Activated naive CD4-positive, alpha-beta T cell treated with anti-CD3 and anti-CD28 coated beads, Interleukin-2, amount 50 U/mL, for 24 hours (primary cell): ENCODE measurements at regions not wholly inside any gene's neighbourhood (a gene's known extent, or its start where the extent isn't known, plus 50 kb on each side); places are given as distances from the start of the nearest gene placed in this dataset.
"Not testable (repeated sequence)": the region's sequence is repeated elsewhere in the genome, so short reads cannot be mapped to it uniquely, and the experiment has no call there.

Experiments
- H3K27ac Mint-ChIP-seq: one replicate; pipeline ENCODE4 v1.8.0; 2021; ENCODE audit warnings: mild to moderate bottlenecking, mixed read lengths
- H3K27me3 Mint-ChIP-seq: one replicate; pipeline ENCODE4 v1.8.0; 2021; ENCODE audit warnings: mixed read lengths
- H3K36me3 Mint-ChIP-seq: one replicate; pipeline ENCODE4 v1.8.0; 2021; ENCODE audit warnings: mixed read lengths
- H3K4me1 Mint-ChIP-seq: one replicate; pipeline ENCODE4 v1.8.0; 2021; ENCODE audit warnings: mixed read lengths
- H3K4me3 Mint-ChIP-seq: one replicate; pipeline ENCODE4 v1.8.0; 2021; ENCODE audit warnings: mild to moderate bottlenecking, mixed read lengths
- H3K9me3 Mint-ChIP-seq: one replicate; pipeline ENCODE4 v1.8.0; 2021; ENCODE audit warnings: mixed read lengths

DNA sequence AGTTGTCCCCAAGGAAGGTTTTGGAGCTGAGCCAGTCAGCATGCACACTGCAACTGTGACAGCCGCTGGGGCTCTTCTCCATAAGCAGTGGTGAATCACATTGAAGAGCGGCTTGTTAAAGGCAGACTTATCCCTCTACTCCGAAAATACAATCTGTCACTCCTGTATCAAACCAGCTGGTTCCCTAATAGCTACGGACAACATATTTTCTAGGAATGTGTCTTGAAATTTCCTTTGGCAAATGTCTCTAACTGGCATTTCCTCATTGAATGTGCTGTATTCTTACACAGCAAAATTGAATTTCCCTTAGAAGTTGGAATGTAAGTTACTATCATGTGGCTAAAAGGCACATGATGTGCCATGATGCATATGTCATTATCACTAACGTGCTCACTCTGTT is 104.0 kb upstream of the GPR12 start:
- Mint-ChIP-seq H3K27ac (no peak overlapping the region), H3K4me1 (no peaks in the 10 kb centered on the region)

DNA sequence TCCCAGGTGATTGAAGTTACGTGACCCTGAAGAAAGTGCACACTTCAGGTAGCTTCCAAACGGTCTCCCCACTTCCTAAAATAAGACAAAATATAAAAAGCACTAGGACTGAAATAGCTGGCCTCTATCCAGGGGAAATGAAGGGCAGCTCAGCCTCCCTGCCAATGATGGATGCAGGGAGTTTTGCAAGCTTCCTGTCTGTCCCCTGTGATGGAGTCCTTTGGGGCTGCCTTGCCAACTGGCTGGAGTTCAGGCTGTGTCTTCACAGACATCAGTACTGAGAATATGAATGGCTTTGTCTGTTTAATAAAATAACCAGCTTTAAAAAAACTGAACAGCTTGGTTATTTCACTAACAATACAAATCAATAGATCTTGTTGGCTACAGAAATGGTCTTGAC is 101.4 kb upstream of the GPR12 start:
- H3K27ac Mint-ChIP-seq, result no peak overlapping the region
- H3K9me3 Mint-ChIP-seq, result no peaks in the 10 kb centered on the region
- no peak overlapping the region for H3K4me3 Mint-ChIP-seq
- peaks cover 7% of the 10 kb centered on the region for H3K27me3 Mint-ChIP-seq
- no peaks in the 10 kb centered on the region for H3K36me3 Mint-ChIP-seq
- H3K4me1 Mint-ChIP-seq, result no peaks in the 10 kb centered on the region

More for the DNA sequence above, 104.0 kb upstream of the GPR12 start:
- Mint-ChIP-seq H3K36me3 (no peaks in the 10 kb centered on the region), H3K9me3 (no peaks in the 10 kb centered on the region), H3K4me3 (no peak overlapping the region), H3K27me3 (peaks cover 5% of the 10 kb centered on the region)

DNA sequence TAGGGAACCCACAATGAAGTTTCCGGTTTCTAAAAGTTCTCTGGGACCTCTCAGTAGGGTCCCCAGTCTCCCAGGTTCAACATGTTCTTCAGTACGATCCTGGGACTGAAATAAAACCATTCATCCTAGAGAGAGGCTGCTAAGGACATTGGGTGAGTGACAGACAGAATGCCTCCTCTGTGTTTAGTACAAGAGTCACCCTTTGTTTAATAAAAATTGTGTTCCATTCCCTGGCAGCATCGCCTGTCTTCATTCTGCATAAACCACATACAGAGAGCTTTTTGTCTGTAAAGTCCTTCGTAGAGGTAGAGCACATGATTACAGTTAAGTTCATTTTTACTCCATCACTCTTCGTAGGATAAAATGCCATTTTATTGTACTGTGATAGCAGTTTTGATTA is 95.3 kb upstream of the GPR12 start:
- Mint-ChIP-seq H3K27ac (no peak overlapping the region), H3K27me3 (peaks cover 21% of the 10 kb centered on the region), H3K36me3 (no peaks in the 10 kb centered on the region), H3K4me1 (no peaks in the 10 kb centered on the region), H3K9me3 (no peaks in the 10 kb centered on the region), H3K4me3 (no peak overlapping the region)

DNA sequence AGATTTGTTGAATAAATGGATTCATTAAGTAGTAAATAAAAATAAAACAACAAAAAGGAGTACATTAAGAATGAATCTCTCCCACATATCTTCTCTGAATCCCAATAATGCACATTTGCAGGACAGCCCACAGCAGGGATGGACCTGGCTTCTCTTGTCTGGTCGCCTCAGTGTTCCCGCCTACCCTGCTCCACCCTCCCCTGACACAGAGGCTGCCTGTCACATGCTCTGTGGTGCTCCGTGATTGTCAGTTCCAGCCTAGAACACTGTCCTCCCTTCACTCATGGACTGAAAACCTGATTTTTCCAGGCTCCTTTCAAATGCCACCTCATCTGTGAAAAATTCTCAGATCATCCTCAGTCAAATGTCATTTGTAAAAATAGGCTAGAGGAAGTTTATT is 94.5 kb upstream of the GPR12 start:
- H3K27me3 Mint-ChIP-seq, result peaks cover 22% of the 10 kb centered on the region
- no peaks in the 10 kb centered on the region for H3K36me3 Mint-ChIP-seq
- no peak overlapping the region for H3K4me3 Mint-ChIP-seq
- no peaks in the 10 kb centered on the region for H3K9me3 Mint-ChIP-seq
- no peak overlapping the region for H3K27ac Mint-ChIP-seq
- H3K4me1 Mint-ChIP-seq, result no peaks in the 10 kb centered on the region

DNA sequence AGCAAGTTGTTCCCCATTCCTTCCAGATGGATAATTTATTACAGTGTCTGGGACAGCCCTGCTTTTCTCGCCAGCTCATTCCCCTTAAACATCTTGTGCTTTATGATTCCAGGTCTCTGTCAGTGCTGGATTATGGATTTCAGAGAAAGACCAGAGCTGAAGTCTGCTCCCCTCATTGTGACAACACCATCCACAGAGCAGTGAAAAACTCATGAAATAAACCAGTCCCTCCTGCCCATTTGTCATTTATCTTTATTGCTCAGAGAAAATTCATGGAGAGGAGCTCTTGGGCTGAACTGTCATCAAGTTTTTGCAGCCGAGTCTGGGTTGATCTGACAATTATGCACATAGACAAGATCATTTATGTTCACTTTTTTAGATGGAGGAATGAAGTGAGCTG is 92.7 kb upstream of the GPR12 start:
- Mint-ChIP-seq H3K27ac (no peak overlapping the region), H3K36me3 (no peaks in the 10 kb centered on the region), H3K9me3 (no peaks in the 10 kb centered on the region), H3K4me3 (no peak overlapping the region), H3K27me3 (peaks cover 19% of the 10 kb centered on the region), H3K4me1 (no peaks in the 10 kb centered on the region)

- Mint-ChIP-seq H3K9me3 (no peaks in the 10 kb centered on the region), H3K4me1 (no peaks in the 10 kb centered on the region), H3K27ac (no peak overlapping the region), H3K4me3 (no peak overlapping the region), H3K36me3 (no peaks in the 10 kb centered on the region), H3K27me3 (peaks cover 6% of the 10 kb centered on the region)
These were observed 86.7 kb upstream of the GPR12 start for GRCh38 chr13:26847281-26847680.

- H3K27me3 Mint-ChIP-seq, H3K36me3 Mint-ChIP-seq, H3K9me3 Mint-ChIP-seq, H3K4me3 Mint-ChIP-seq, H3K27ac Mint-ChIP-seq, H3K4me1 Mint-ChIP-seq: not testable (repeated sequence)
These were observed 84.5 kb upstream of the GPR12 start for GRCh38 chr13:26845063-26845462.

- no peaks in the 10 kb centered on the region for H3K4me1 Mint-ChIP-seq
- H3K9me3 Mint-ChIP-seq, result no peaks in the 10 kb centered on the region
- H3K27me3 Mint-ChIP-seq, result peaks cover 10% of the 10 kb centered on the region
- no peak overlapping the region for H3K27ac Mint-ChIP-seq
- H3K36me3 Mint-ChIP-seq, result no peaks in the 10 kb centered on the region
- no peak overlapping the region for H3K4me3 Mint-ChIP-seq
These were observed 79.1 kb upstream of the GPR12 start for GRCh38 chr13:26839682-26840081.

- H3K27me3 Mint-ChIP-seq, result peaks cover 10% of the 10 kb centered on the region
- no peaks in the 10 kb centered on the region for H3K4me1 Mint-ChIP-seq
- no peak overlapping the region for H3K4me3 Mint-ChIP-seq
- no peaks in the 10 kb centered on the region for H3K36me3 Mint-ChIP-seq
- no peak overlapping the region for H3K27ac Mint-ChIP-seq
- no peaks in the 10 kb centered on the region for H3K9me3 Mint-ChIP-seq
These were observed 78.2 kb upstream of the GPR12 start for GRCh38 chr13:26838821-26839220.

GRCh38 chr13:26837997-26838396 is 77.4 kb upstream of the GPR12 start:
- Mint-ChIP-seq H3K27ac (no peak overlapping the region), H3K4me3 (no peak overlapping the region), H3K9me3 (no peaks in the 10 kb centered on the region), H3K36me3 (no peaks in the 10 kb centered on the region), H3K27me3 (peaks cover 12% of the 10 kb centered on the region), H3K4me1 (no peaks in the 10 kb centered on the region)

GRCh38 chr13:26837102-26837501 is 76.5 kb upstream of the GPR12 start:
- no peak overlapping the region for H3K4me3 Mint-ChIP-seq
- peaks cover 12% of the 10 kb centered on the region for H3K27me3 Mint-ChIP-seq
- no peak overlapping the region for H3K27ac Mint-ChIP-seq
- H3K36me3 Mint-ChIP-seq, result no peaks in the 10 kb centered on the region
- H3K4me1 Mint-ChIP-seq, result no peaks in the 10 kb centered on the region
- H3K9me3 Mint-ChIP-seq, result no peaks in the 10 kb centered on the region

GRCh38 chr13:26836626-26837025 is 76.0 kb upstream of the GPR12 start:
- Mint-ChIP-seq H3K9me3 (no peaks in the 10 kb centered on the region), H3K36me3 (no peaks in the 10 kb centered on the region), H3K4me3 (no peak overlapping the region), H3K4me1 (no peaks in the 10 kb centered on the region), H3K27me3 (peaks cover 14% of the 10 kb centered on the region), H3K27ac (no peak overlapping the region)

DNA sequence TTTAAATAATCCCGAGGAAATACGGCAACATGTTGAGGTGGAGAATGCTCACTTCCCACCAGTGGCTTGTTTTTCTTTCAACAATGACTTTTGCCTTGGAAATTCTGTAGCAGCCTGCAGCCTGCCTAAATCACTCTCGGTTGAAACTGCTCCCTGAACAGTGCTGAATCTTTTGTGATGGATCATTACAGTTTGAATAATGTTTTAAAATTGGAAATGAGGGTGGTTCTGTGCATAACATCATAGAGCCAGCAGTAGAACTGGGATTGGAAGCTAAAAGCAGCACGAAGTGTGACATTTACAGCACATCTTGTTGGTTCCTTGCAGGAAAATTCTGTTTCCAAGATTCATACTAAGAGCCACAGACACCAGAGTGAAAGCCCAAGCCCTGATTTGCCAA is 74.1 kb upstream of the GPR12 start:
- no peaks in the 10 kb centered on the region for H3K36me3 Mint-ChIP-seq
- H3K4me1 Mint-ChIP-seq, result no peaks in the 10 kb centered on the region
- no peaks in the 10 kb centered on the region for H3K9me3 Mint-ChIP-seq
- H3K27me3 Mint-ChIP-seq, result peaks cover 13% of the 10 kb centered on the region
- H3K4me3 Mint-ChIP-seq, result no peak overlapping the region
- no peak overlapping the region for H3K27ac Mint-ChIP-seq

DNA sequence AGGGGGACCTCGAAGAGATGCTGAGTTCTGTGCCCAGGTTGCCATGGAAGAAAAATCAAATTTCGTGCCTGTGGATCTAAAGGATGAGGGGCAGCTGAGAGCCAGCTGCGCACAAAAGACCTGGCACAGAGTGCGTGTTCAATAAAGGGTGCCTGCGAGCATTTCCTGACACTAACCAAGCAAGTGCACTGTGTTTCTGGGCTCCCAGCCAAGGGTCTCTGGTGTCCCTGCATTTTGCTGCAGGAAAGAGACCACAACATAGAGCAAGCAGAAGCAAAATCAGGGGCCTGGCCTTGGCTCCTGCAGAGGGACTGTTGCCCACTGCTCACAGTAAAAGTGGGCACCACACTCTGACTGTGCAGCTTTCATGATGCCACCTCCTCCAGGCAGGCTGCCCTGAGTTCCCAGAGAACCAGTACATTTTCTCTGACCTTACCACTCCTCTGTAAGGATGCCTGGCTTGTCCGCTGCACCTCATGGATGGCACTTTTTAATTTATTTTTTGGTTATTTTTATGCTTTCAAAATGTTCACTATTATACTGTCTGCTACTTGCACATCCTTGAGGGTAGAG is 70.8 kb upstream of the GPR12 start:
- Mint-ChIP-seq H3K4me3 (no peak overlapping the region), H3K9me3 (no peaks in the 10 kb centered on the region), H3K36me3 (no peaks in the 10 kb centered on the region), H3K27me3 (peaks cover 13% of the 10 kb centered on the region), H3K4me1 (no peaks in the 10 kb centered on the region), H3K27ac (no peak overlapping the region)

DNA sequence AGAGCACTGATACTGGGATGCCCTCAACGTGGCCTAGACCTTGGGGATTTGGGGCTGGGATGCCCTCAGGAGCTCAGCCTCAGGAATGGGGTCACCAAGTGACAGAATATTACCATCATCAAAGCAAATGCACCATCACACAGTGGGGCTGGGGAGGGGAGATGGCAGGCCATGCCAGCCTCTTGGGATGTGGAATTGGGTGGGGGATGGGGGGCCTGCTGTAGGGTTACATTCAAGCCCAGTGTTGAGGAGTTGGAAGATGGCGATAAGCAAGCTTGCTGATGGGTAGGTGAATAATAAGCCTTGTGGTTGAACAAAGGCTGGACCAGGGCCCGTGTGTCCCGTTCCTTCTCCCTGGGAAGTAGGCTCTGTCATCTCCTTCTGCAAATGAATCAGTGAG is 69.1 kb upstream of the GPR12 start:
- Mint-ChIP-seq H3K27ac (no peak overlapping the region), H3K27me3 (peaks cover 9% of the 10 kb centered on the region), H3K9me3 (no peaks in the 10 kb centered on the region), H3K36me3 (no peaks in the 10 kb centered on the region), H3K4me1 (no peaks in the 10 kb centered on the region), H3K4me3 (no peak overlapping the region)

GRCh38 chr13:26824581-26824980 is 64.0 kb upstream of the GPR12 start:
- Mint-ChIP-seq H3K4me3 (no peak overlapping the region), H3K9me3 (no peaks in the 10 kb centered on the region), H3K36me3 (no peaks in the 10 kb centered on the region), H3K27me3 (peaks cover 4% of the 10 kb centered on the region), H3K27ac (no peak overlapping the region), H3K4me1 (no peaks in the 10 kb centered on the region)

GRCh38 chr13:26822146-26822545 is 61.6 kb upstream of the GPR12 start:
- H3K4me1 Mint-ChIP-seq, result no peaks in the 10 kb centered on the region
- no peaks in the 10 kb centered on the region for H3K36me3 Mint-ChIP-seq
- no peak overlapping the region for H3K27ac Mint-ChIP-seq
- H3K9me3 Mint-ChIP-seq, result no peaks in the 10 kb centered on the region
- no peaks in the 10 kb centered on the region for H3K27me3 Mint-ChIP-seq
- H3K4me3 Mint-ChIP-seq, result no peak overlapping the region
